Colonic mucosa (tissue), 4 donors: ENCODE measurements at regions not wholly inside any gene's neighbourhood (a gene's known extent, or its start where the extent isn't known, plus 50 kb on each side); places are given as distances from the start of the nearest gene placed in this dataset.

ENCODE experiments used
- DNase-seq: peaks from one replicate; pipeline ENCODE4 v3.0.0-alpha.2; 2020
- H3K27ac ChIP-seq: fragments of 200-600 bp; one replicate; pipeline ENCODE4 v1.8.0; 2021
- H3K27me3 ChIP-seq: fragments of 200-600 bp; one replicate; pipeline ENCODE4 v1.8.0; 2021
- H3K36me3 ChIP-seq: fragments of 200-600 bp; one replicate; pipeline ENCODE4 v1.8.0; 2021
- H3K4me1 ChIP-seq: fragments of 200-600 bp; one replicate; pipeline ENCODE4 v1.8.0; 2021; ENCODE audit warnings: mild to moderate bottlenecking
- H3K4me3 ChIP-seq: fragments of 200-600 bp; one replicate; pipeline ENCODE4 v1.8.0; 2021
- H3K9ac ChIP-seq, 2 donors: one replicate each; pipeline ENCODE4 v1.7.0; 2013; ENCODE audit warnings: control low read depth in 2 of 2, low read depth in 2 of 2, low read length in 2 of 2
- H3K9me3 ChIP-seq: fragments of 200-600 bp; one replicate; pipeline ENCODE4 v1.8.0; 2021
- CTCF ChIP-seq: fragments of 200-600 bp; IDR thresholded peaks from one replicate; pipeline ENCODE4 v1.8.0; 2022; ENCODE audit warnings: antibody characterized with exemption, mild to moderate bottlenecking
- intact Hi-C: fragments of 100-400 bp; cut with DNase I; formaldehyde crosslinking; loops from one replicate; pipeline ENCODE4 v1.14.1; 2022
- donor health status: healthy.
- donor health status: DM: no; HTN: no; CAD: no.
- donor health status: DM: no; HTN: no; CAD: no.

- no peak overlapping the region for H3K9ac ChIP-seq
- H3K4me1 ChIP-seq: no peaks in the 10 kb centered on the region
- no peak overlapping the region for H3K27ac ChIP-seq
- H3K4me3 ChIP-seq: no peak overlapping the region
- no peak for TF ChIP-seq CTCF
- H3K9me3 ChIP-seq: no peaks in the 10 kb centered on the region
- DNase-seq: no peak
- no peaks in the 10 kb centered on the region for H3K36me3 ChIP-seq
- H3K27me3 ChIP-seq: no peaks in the 10 kb centered on the region
- intact Hi-C loops: no loop called here
Observed at GRCh38 chr4:71962622-71963264, 69.1 kb upstream of the NPFFR2 start.

GRCh38 chr4:71974681-71975080 is 57.1 kb upstream of the NPFFR2 start:
- Histone ChIP-seq H3K9me3 (no peaks in the 10 kb centered on the region), H3K4me3 (no peak overlapping the region), H3K27ac (no peak overlapping the region), H3K36me3 (no peaks in the 10 kb centered on the region), H3K4me1 (no peaks in the 10 kb centered on the region), H3K27me3 (no peaks in the 10 kb centered on the region), H3K9ac (no peak overlapping the region)
- no peak for DNase-seq
- TF ChIP-seq CTCF: no peak
- intact Hi-C loops: no loop called here

DNA sequence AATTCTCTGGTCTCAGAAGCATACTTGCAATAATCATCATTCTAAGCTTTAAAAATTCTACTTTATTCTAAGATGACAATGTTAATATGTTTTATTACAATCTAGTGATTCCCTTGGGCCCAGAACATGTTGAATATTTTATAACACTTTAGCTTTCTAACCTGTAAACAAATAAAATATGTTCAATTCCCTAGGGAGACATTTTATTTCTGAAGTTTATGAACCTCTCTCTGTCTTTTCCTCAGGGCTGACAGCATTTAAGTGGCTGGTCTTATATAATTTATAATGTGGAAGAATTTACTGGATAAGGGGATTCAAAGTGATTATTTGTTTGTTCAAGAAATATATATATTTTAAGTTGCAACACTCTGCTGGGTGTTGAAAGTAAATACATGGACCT is 55.3 kb upstream of the NPFFR2 start:
- Histone ChIP-seq H3K9me3 (no peaks in the 10 kb centered on the region), H3K36me3 (no peaks in the 10 kb centered on the region), H3K27ac (no peak overlapping the region), H3K4me1 (no peaks in the 10 kb centered on the region), H3K4me3 (no peak overlapping the region), H3K9ac (no peak overlapping the region), H3K27me3 (no peaks in the 10 kb centered on the region)
- TF ChIP-seq CTCF: no peak
- no peak for DNase-seq
- intact Hi-C loops: no loop called here

DNA sequence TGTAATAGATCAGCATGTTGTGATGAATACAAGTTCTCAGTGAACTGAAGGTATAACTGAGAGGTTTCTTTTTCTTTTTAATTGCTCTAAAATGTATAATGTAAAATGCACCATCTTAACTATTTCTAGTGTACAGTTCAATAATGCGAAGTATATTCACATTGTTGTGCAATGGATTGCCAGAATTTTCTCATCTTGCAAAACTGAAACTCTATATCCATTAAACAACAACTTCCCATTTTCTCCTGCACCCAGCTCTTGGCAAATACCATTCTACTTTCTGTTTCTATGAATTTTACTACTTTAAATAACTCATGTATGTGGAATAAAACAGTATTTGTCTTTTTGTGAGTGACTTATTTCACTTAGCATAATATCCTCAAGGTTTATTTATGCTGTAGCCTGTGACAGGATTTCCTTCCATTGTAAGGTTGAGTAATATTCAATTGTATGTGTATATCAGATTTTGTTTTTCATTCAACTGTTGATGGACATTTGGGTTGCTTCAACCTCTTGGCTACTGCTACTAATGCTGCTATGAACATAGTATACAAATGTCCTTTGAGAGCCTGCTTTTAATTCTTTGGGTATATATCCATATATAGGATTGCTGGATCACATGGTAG is 53.5 kb upstream of the NPFFR2 start:
- Histone ChIP-seq H3K9me3 (no peaks in the 10 kb centered on the region), H3K4me3 (no peak overlapping the region), H3K36me3 (no peaks in the 10 kb centered on the region), H3K27me3 (no peaks in the 10 kb centered on the region), H3K4me1 (no peaks in the 10 kb centered on the region), H3K27ac (no peak overlapping the region), H3K9ac (no peak overlapping the region)
- DNase-seq: no peak
- intact Hi-C loops: no loop called here
- no peak for TF ChIP-seq CTCF

DNA sequence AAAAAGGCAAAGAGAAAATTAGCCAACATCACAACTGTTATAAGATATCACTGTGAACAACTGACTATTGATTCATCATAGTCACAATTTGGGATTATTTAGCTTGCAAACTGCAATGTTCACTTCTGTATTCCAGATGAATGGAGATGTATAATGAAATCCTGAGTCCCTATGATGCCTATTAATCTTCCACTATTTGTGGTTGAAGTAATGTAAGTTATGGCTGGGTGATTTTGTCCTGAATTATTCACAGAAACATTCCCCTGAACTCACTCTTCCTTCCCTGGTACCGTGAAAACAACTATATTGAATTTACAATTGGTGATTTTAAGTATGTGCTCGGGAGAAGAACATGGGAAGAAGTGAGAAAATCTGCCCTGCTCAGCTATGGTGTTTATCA is 50.8 kb upstream of the NPFFR2 start:
- Histone ChIP-seq H3K4me3 (no peak overlapping the region), H3K9me3 (no peaks in the 10 kb centered on the region), H3K9ac (no peak overlapping the region), H3K27ac (no peak overlapping the region), H3K36me3 (no peaks in the 10 kb centered on the region), H3K4me1 (no peaks in the 10 kb centered on the region), H3K27me3 (no peaks in the 10 kb centered on the region)
- intact Hi-C loops: no loop called here
- no peak for DNase-seq
- no peak for TF ChIP-seq CTCF
